OCI-LY3 (cell line): ENCODE measurements at regions not wholly inside any gene's neighbourhood (a gene's known extent, or its start where the extent isn't known, plus 50 kb on each side); places are given as distances from the start of the nearest gene placed in this dataset.

Experiments used
- CTCF ChIP-seq: fragments of 200-600, 300-600 bp; sonication (generic); IDR thresholded peaks from 2 replicates; pipeline ENCODE4 v1.5.1; 2014; ENCODE audit warnings: antibody characterized with exemption, low read length, low read depth
- EZH2phosphoT487 ChIP-seq: fragments of 200-600 bp; shearing (Covaris generic); IDR thresholded peaks from 2 replicates; pipeline ENCODE4 v1.6.1; 2018; ENCODE audit warnings: antibody characterized with exemption, mixed run types, low read depth

- no peak for TF ChIP-seq CTCF
- TF ChIP-seq EZH2phosphoT487 = no peak
Measured at GRCh38 chr7:46492466-46492865, 571.4 kb upstream of the IGFBP3 start.
